Parathyroid adenoma (tissue), 2 donors: ENCODE measurements at regions not wholly inside any gene's neighbourhood (a gene's known extent, or its start where the extent isn't known, plus 50 kb on each side); places are given as distances from the start of the nearest gene placed in this dataset.

Source experiments
- H2AFZ ChIP-seq: fragments of 300-600 bp; sonication (generic); one replicate; pipeline ENCODE4 v1.7.0; 2017; ENCODE audit warnings: antibody characterized with exemption, mild to moderate bottlenecking
- H3K27ac ChIP-seq: fragments of 300-600 bp; sonication (generic); one replicate; pipeline ENCODE4 v1.7.0; 2017
- H3K27me3 ChIP-seq: fragments of 300-600 bp; sonication (generic); one replicate; pipeline ENCODE4 v1.7.0; 2017; ENCODE audit warnings: low read length; ENCODE audit not compliant: control insufficient read depth, insufficient read depth
- H3K36me3 ChIP-seq: fragments of 300-600 bp; sonication (generic); one replicate; pipeline ENCODE4 v1.7.0; 2017; ENCODE audit warnings: low read length; ENCODE audit not compliant: control insufficient read depth, insufficient read depth
- H3K4me1 ChIP-seq: fragments of 300-600 bp; sonication (generic); one replicate; pipeline ENCODE4 v1.7.0; 2017; ENCODE audit warnings: control low read depth
- H3K4me2 ChIP-seq: fragments of 300-600 bp; sonication (generic); one replicate; pipeline ENCODE4 v1.7.0; 2017; ENCODE audit warnings: low read length
- H3K4me3 ChIP-seq: fragments of 300-600 bp; sonication (generic); one replicate; pipeline ENCODE4 v1.7.0; 2017; ENCODE audit warnings: low read depth, low read length
- H3K79me2 ChIP-seq: fragments of 300-600 bp; sonication (generic); one replicate; pipeline ENCODE4 v1.7.0; 2017; ENCODE audit warnings: control low read depth
- H3K9ac ChIP-seq: fragments of 300-600 bp; sonication (generic); one replicate; pipeline ENCODE4 v1.7.0; 2017; ENCODE audit warnings: mild to moderate bottlenecking
- H3K9me3 ChIP-seq: fragments of 300-600 bp; sonication (generic); one replicate; pipeline ENCODE4 v1.7.0; 2017; ENCODE audit warnings: low read length; ENCODE audit not compliant: control insufficient read depth
- CTCF ChIP-seq: fragments of 300-600 bp; sonication (generic); IDR thresholded peaks from one replicate; pipeline ENCODE4 v1.7.0; 2017; ENCODE audit warnings: antibody characterized with exemption, mild to moderate bottlenecking
- donor health status: primary hyperparathyroidism.

DNA sequence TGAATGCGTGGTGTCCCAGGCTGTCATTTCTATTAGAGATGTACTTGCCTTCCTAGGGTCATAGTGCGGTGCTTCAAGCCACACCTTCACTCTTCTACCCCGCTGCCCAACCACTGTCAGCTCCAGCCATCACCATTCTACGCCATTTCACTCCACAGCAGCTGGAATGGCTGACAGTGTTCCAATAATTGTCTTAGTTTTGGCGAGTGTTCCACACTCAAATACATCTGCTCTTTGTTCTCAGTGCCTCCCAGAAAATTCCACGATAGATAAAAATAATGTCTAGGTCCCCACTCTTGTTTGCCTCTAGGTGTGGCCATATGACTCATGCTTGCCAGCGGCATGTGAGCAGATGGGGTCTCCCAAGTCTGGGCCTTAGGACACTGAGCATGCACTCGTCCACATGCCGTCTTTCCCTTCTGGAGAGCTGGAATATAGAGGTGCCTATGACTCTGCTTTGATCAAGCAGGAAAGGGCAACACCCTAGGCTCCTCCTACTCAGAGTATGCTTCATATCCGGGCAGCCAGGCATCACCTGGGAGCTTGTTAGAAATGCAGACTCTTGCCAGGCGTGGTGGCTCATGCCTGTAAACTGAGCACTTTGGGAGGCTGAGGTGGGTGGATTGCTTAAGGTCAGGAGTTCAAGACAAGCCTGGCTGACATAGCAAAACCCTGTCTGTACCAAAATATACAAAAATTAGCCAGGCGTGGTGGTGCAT is 163.0 kb downstream of the BRMS1L start:
- no peak overlapping the region for H3K4me2 ChIP-seq
- H2AFZ ChIP-seq: no peak overlapping the region
- H3K79me2 ChIP-seq: no peaks in the 10 kb centered on the region
- H3K4me1 ChIP-seq: no peaks in the 10 kb centered on the region
- H3K27ac ChIP-seq: no peak overlapping the region
- no peak overlapping the region for H3K9ac ChIP-seq
- no peaks in the 10 kb centered on the region for H3K36me3 ChIP-seq
- H3K4me3 ChIP-seq: no peak overlapping the region
- H3K27me3 ChIP-seq: no peaks in the 10 kb centered on the region
- no peak for TF ChIP-seq CTCF
- H3K9me3 ChIP-seq: no peaks in the 10 kb centered on the region

GRCh38 chr14:35988550-35988949 is 162.4 kb downstream of the BRMS1L start:
- Histone ChIP-seq H3K36me3 (no peaks in the 10 kb centered on the region), H3K27ac (no peak overlapping the region), H3K9ac (no peak overlapping the region), H2AFZ (no peak overlapping the region), H3K9me3 (no peaks in the 10 kb centered on the region), H3K4me1 (no peaks in the 10 kb centered on the region), H3K79me2 (no peaks in the 10 kb centered on the region), H3K4me2 (no peak overlapping the region), H3K27me3 (no peaks in the 10 kb centered on the region), H3K4me3 (no peak overlapping the region)
- no peak for TF ChIP-seq CTCF

DNA sequence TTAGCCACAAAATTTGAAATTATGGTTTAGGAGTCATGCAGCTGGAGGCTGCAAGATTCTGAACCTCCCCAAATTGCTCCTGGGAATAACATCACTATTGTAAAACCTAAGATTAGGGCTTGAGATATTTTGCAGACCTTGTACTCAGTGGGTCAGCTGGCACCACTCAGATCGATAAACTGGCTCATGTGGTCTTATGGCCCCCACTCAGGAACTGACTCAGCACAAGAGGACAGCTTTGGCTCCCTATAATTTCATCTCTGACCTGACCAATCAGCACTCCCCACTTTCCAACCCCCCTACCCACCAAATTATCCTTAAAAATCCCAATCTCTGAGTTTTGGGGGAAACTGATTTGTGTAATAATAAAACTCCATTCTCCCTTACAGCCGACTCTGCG is 161.6 kb downstream of the BRMS1L start:
- Histone ChIP-seq H3K4me1 (no peaks in the 10 kb centered on the region), H3K9ac (no peak overlapping the region), H2AFZ (no peak overlapping the region), H3K9me3 (no peaks in the 10 kb centered on the region), H3K27me3 (no peaks in the 10 kb centered on the region), H3K36me3 (no peaks in the 10 kb centered on the region), H3K4me3 (no peak overlapping the region), H3K27ac (no peak overlapping the region), H3K4me2 (no peak overlapping the region), H3K79me2 (no peaks in the 10 kb centered on the region)
- TF ChIP-seq CTCF: no peak

- H3K9me3 ChIP-seq: no peaks in the 10 kb centered on the region
Measured at GRCh38 chr14:35986219-35986573, 160.1 kb downstream of the BRMS1L start.

More at GRCh38 chr14:35986219-35986573, 160.1 kb downstream of the BRMS1L start:
- no peaks in the 10 kb centered on the region for H3K27me3 ChIP-seq
- no peak overlapping the region for H3K27ac ChIP-seq
- TF ChIP-seq CTCF: no peak
- no peak overlapping the region for H3K4me3 ChIP-seq
- H3K4me2 ChIP-seq: no peak overlapping the region
- H2AFZ ChIP-seq: no peak overlapping the region
- no peaks in the 10 kb centered on the region for H3K4me1 ChIP-seq
- H3K79me2 ChIP-seq: no peaks in the 10 kb centered on the region
- no peak overlapping the region for H3K9ac ChIP-seq
- H3K36me3 ChIP-seq: no peaks in the 10 kb centered on the region
